H1 (cell line): ENCODE measurements at regions not wholly inside any gene's neighbourhood (a gene's known extent, or its start where the extent isn't known, plus 50 kb on each side); places are given as distances from the start of the nearest gene placed in this dataset.

Experiments used
- ASH2L ChIP-seq: fragments of 200-600, 300-600 bp; sonication (generic); IDR thresholded peaks from one replicate; pipeline ENCODE4 v1.7.1; 2017; ENCODE audit warnings: low read length
- ATF3 ChIP-seq: IDR thresholded peaks from 2 replicates; pipeline ENCODE4 v1.6.1; 2011; ENCODE audit warnings: low read depth, mild to moderate bottlenecking, low read length; ENCODE audit not compliant: insufficient read depth
- CBX8 ChIP-seq: fragments of 300-800, 300-1000 bp; sonication (generic); IDR thresholded peaks from 2 replicates; pipeline ENCODE4 v1.7.1; 2016; ENCODE audit warnings: low read depth, low read length, borderline replicate concordance
- CEBPB ChIP-seq: IDR thresholded peaks from 2 replicates; pipeline ENCODE4 v1.6.1; 2012; ENCODE audit warnings: low read depth, low read length
- CHD1 ChIP-seq: IDR thresholded peaks from 2 replicates; pipeline ENCODE4 v1.6.1; 2012; ENCODE audit warnings: low read depth, low read length, improper control_type of control experiment
- CTBP2 ChIP-seq: IDR thresholded peaks from 2 replicates; pipeline ENCODE4 v1.7.0; 2011; ENCODE audit warnings: borderline replicate concordance, mild to moderate bottlenecking, moderate library complexity, mixed read lengths, low read length; ENCODE audit not compliant: insufficient read depth, insufficient read length
- EZH2 ChIP-seq: fragments of 200-600 bp; sonication (generic); IDR thresholded peaks from 2 replicates; pipeline ENCODE4 v1.7.1; 2012; ENCODE audit warnings: low read depth, mild to moderate bottlenecking, moderate library complexity, low read length, inconsistent platforms; ENCODE audit not compliant: severe bottlenecking
- MAX ChIP-seq: IDR thresholded peaks from 2 replicates; pipeline ENCODE4 v1.6.1; 2012; ENCODE audit warnings: inconsistent platforms
- NRF1 ChIP-seq: IDR thresholded peaks from 2 replicates; pipeline ENCODE4 v1.6.1; 2011; ENCODE audit warnings: mild to moderate bottlenecking, low read depth, low read length, improper control_type of control experiment
- RBBP5 ChIP-seq: IDR thresholded peaks from 2 replicates; pipeline ENCODE4 v1.7.1; 2012; ENCODE audit warnings: low read depth, mild to moderate bottlenecking, inconsistent platforms, low read length, moderate library complexity, borderline replicate concordance
- RXRA ChIP-seq: IDR thresholded peaks from 2 replicates; pipeline ENCODE4 v1.6.1; 2011; ENCODE audit warnings: low read depth, mild to moderate bottlenecking, low read length, moderate library complexity; ENCODE audit not compliant: insufficient read depth
- SIX5 ChIP-seq: IDR thresholded peaks from 2 replicates; pipeline ENCODE4 v1.6.1; 2011; ENCODE audit warnings: mild to moderate bottlenecking, low read depth, low read length
- SP1 ChIP-seq: IDR thresholded peaks from 2 replicates; pipeline ENCODE4 v1.6.1; 2011; ENCODE audit warnings: low read depth, low read length
- SP4 ChIP-seq: IDR thresholded peaks from 2 replicates; pipeline ENCODE4 v1.6.1; 2012; ENCODE audit warnings: low read length, inconsistent platforms
- TF ChIP-seq, protein P1 (sequence below): IDR thresholded peaks from 2 replicates; pipeline ENCODE4 v1.6.1; 2012; ENCODE audit warnings: low read length, inconsistent platforms
- TF ChIP-seq, protein P2 (sequence below): IDR thresholded peaks from 2 replicates; pipeline ENCODE4 v1.6.1; 2011; ENCODE audit warnings: low read length, improper control_type of control experiment

DNA sequence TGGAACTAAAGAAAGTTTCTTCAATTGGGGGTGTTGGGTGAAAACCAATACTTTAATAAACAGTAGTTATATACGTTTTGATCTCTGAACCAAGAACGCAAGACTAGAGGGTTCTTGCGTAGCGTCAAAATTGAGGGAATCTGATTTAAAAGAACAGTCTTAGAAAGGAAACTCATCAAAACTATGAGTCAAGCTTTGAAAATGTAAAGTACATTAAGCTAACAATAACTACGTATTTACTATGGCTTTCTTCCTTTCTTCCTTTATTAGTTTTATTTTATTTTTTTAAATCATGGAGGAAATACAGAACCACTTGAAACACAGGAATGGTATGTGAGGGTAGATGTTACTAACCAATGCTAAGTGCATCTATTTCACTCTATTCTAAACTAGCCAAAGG is 287.0 kb upstream of the RSPO3 start (continued):
- no peak for TF ChIP-seq CHD1
- TF ChIP-seq RBBP5: no peak
- TF ChIP-seq, protein P1, sequence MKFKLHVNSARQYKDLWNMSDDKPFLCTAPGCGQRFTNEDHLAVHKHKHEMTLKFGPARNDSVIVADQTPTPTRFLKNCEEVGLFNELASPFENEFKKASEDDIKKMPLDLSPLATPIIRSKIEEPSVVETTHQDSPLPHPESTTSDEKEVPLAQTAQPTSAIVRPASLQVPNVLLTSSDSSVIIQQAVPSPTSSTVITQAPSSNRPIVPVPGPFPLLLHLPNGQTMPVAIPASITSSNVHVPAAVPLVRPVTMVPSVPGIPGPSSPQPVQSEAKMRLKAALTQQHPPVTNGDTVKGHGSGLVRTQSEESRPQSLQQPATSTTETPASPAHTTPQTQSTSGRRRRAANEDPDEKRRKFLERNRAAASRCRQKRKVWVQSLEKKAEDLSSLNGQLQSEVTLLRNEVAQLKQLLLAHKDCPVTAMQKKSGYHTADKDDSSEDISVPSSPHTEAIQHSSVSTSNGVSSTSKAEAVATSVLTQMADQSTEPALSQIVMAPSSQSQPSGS: no peak
- TF ChIP-seq CEBPB: no peak
- TF ChIP-seq SP4: no peak
- no peak for TF ChIP-seq CBX8
- TF ChIP-seq, protein P2, sequence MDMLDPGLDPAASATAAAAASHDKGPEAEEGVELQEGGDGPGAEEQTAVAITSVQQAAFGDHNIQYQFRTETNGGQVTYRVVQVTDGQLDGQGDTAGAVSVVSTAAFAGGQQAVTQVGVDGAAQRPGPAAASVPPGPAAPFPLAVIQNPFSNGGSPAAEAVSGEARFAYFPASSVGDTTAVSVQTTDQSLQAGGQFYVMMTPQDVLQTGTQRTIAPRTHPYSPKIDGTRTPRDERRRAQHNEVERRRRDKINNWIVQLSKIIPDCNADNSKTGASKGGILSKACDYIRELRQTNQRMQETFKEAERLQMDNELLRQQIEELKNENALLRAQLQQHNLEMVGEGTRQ: no peak
- TF ChIP-seq MAX: no peak
- no peak for TF ChIP-seq EZH2
- TF ChIP-seq RXRA: no peak
- TF ChIP-seq SP1: no peak
- TF ChIP-seq ATF3: no peak
- TF ChIP-seq NRF1: no peak
- no peak for TF ChIP-seq ASH2L
- TF ChIP-seq CTBP2: no peak
- TF ChIP-seq SIX5: no peak
